Small intestine (tissue), 7 donors: ENCODE measurements at regions not wholly inside any gene's neighbourhood (a gene's known extent, or its start where the extent isn't known, plus 50 kb on each side); places are given as distances from the start of the nearest gene placed in this dataset.
"Not testable (repeated sequence)": the region's sequence is repeated elsewhere in the genome, so short reads cannot be mapped to it uniquely, and the experiment has no call there.

ENCODE experiments used
- DNase-seq, 2 donors: peaks; one replicate each; pipeline versions ENCODE4 v3.0.0 to v3.0.0-alpha.2; 2013
- FAIRE-seq: peaks from 2 replicates; lab custom pipeline; 2012; peaks lifted over from hg19 to GRCh38; lab: Jason Lieb, UNC
- H3K27ac ChIP-seq, 3 donors: one replicate each; pipeline ENCODE4 v1.5.1; 2013; ENCODE audit warnings: low read length in 2 of 3, mild to moderate bottlenecking in 2 of 3, control low read depth in 1 of 3, inconsistent platforms in 1 of 3, low read depth in 1 of 3, moderate library complexity in 1 of 3
- H3K27me3 ChIP-seq, 3 donors: one replicate each; pipeline ENCODE4 v1.6.1; 2013; ENCODE audit warnings: low read length in 3 of 3, inconsistent platforms in 1 of 3; ENCODE audit not compliant: control insufficient read depth in 3 of 3, insufficient read depth in 3 of 3
- H3K36me3 ChIP-seq, 3 donors: one replicate each; pipeline ENCODE4 v1.6.1; 2013; ENCODE audit warnings: low read length in 3 of 3, inconsistent platforms in 1 of 3, low read depth in 1 of 3, mild to moderate bottlenecking in 1 of 3, moderate library complexity in 1 of 3; ENCODE audit not compliant: control insufficient read depth in 3 of 3, insufficient read depth in 2 of 3
- H3K4me1 ChIP-seq, 3 donors: one replicate each; pipeline ENCODE4 v1.6.1; 2013; ENCODE audit warnings: low read length in 2 of 3, inconsistent platforms in 1 of 3, low read depth in 1 of 3, mild to moderate bottlenecking in 1 of 3, moderate library complexity in 1 of 3; ENCODE audit not compliant: control insufficient read depth in 3 of 3, insufficient read depth in 2 of 3
- H3K4me3 ChIP-seq, 3 donors: one replicate each; pipeline ENCODE4 v1.5.1; 2013; ENCODE audit warnings: low read length in 3 of 3, control low read depth in 1 of 3, inconsistent platforms in 1 of 3, low read depth in 1 of 3, mild to moderate bottlenecking in 1 of 3, moderate library complexity in 1 of 3
- H3K9me3 ChIP-seq, 2 donors: one replicate each; pipeline ENCODE4 v1.6.1; 2013; ENCODE audit warnings: low read depth in 1 of 2, low read length in 1 of 2; ENCODE audit not compliant: control insufficient read depth in 2 of 2, insufficient read depth in 1 of 2
- whole genome bisulfite sequencing, 3 donors: extraction: QIAGEN DNeasy Blood & Tissue Kit; methylation state at CpG; one replicate each; pipeline ENCODE4 v1.1.7; 2013; 5-methylcytosine and 5-hydroxymethylcytosine counted together
- donor health status: healthy with polysubstance abuse.
- donor health status: control.
- donor health status: control.
- donor health status: Bipolar disorder and iron deficiency.
- donor health status: healthy.

DNA sequence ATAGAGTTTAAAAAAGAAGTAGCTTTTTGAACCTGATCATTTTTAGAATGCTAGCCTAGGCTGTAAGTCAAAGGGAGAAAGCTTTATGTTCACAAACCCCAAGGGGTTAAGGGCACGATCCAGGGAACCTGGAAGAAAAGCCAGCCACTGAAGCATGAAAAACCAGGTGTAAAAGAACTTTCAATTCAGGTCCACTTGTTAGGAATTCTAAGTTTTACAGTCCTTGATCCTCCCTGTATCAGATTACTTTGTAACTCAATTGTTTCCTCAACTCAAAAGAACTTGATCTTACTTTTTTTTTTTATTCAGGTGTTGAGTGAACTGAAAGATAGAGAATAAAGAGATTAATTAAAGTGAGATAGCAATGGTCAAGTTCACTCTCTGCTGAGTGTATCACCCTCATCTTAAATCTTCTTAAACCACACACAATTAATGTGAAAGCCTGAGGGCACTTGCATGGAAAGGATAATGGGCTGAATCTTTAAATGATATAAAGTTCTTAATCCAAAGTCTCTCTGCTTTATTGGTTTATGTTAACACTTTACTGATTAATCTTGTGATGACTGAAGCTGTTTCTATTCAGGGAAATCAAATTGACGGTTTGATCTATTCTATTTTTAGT lies 672.2 kb upstream of the LRRN3 start:
- 33 to 63% (median 37%) methylated on average over 2 of the region's 2 CpGs for WGBS, 3 donors
- H3K4me3 ChIP-seq = no peak overlapping the region
- H3K27ac ChIP-seq = no peak overlapping the region
- H3K27me3 ChIP-seq = no peaks in the 10 kb centered on the region
- no peaks in the 10 kb centered on the region for H3K36me3 ChIP-seq
- DNase-seq (no peak), FAIRE-seq (no peak)
- no peaks in the 10 kb centered on the region for H3K9me3 ChIP-seq
- no peaks in the 10 kb centered on the region for H3K4me1 ChIP-seq

DNA sequence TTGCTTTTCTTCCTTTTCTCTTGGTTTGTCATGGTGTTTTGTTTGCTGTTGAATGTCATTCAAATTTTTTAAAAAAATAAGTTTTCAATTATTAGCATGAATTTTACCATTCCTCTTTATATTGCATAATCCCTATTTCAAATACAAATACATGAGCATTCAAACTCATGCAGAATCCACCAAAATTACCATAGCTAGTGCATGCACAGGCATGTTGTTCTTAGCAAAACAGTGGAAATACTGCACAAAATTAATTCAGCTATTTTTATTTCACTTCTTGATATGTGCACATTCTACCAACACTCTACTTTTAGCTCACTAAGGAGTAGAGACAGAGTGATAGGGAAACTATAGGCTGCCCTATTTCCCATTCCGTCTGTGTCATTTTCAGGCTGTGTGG lies 670.1 kb upstream of the LRRN3 start:
- Histone ChIP-seq H3K4me1 (no peaks in the 10 kb centered on the region), H3K4me3 (no peak overlapping the region), H3K9me3 (no peaks in the 10 kb centered on the region), H3K36me3 (no peaks in the 10 kb centered on the region), H3K27me3 (no peaks in the 10 kb centered on the region), H3K27ac (no peak overlapping the region)
- no peak for DNase-seq
- 76 to 97% (median 84%) methylated on average over 1 of the region's 1 CpG for WGBS, 3 donors
- FAIRE-seq = no peak

DNA sequence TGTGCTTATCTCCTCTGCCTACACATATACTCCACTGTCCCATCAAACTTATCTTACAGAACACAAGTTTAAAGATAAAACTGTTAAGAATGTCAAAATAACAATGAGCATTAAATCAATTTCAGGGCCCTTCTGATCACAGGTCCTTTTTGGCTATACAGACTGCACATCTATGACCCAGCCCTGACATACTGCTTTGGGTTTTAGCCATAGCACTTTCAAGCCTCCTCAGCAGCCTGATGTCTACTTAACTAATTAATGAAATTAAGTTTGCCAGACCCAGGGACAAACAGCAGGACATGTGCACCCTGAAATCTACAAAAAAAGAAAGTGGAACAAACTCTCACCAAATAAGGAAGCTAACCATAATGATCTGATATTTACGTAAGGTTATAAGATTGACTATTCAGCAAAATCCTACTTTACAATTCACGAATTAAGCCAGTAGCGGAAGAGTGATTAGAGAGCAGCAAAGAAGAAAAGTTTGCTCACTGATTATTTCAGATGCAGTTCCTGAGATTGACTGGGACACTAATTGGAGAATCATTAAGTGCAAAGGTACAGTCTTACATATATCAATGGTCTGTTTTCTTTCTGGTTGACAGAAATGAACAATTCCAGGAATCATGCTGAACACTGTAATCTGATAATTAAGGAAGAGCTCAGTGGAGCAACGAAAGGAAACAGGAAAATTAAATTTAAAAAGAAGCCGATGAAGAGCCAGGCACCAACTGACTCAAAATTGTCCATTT lies 669.3 kb upstream of the LRRN3 start:
- no peak for DNase-seq
- H3K9me3 ChIP-seq = no peaks in the 10 kb centered on the region
- H3K4me3 ChIP-seq = no peak overlapping the region
- no peaks in the 10 kb centered on the region for H3K4me1 ChIP-seq
- H3K27ac ChIP-seq = no peak overlapping the region
- FAIRE-seq = no peak
- no peaks in the 10 kb centered on the region for H3K27me3 ChIP-seq
- H3K36me3 ChIP-seq = no peaks in the 10 kb centered on the region
- 57 to 75% (median 69%) methylated on average over 5 of the region's 5 CpGs for WGBS, 3 donors

DNA sequence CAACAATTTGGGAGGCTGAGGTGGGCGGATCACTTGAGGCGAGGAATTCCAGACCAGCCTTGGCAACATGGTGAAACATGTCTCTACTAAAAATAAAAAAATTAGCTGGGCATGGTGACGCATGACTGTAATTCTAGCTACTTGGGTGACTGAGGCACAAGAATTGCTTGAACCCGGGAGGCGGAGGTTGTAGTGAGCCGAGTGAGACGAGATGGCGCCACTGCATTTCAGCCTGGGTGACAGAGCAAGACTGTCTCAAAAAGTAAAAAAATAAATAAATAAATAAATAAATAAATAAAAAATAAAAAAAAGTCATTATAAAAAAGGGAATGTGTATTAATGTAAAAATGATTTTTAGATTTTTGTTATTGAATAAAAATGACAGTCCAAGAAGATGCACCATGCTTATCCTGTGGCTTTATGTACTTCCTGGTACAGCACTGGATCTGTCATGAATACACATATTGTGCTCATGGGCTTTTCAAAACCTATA lies 658.8 kb upstream of the LRRN3 start:
- H3K9me3 ChIP-seq = no peaks in the 10 kb centered on the region
- no peak for FAIRE-seq
- no peaks in the 10 kb centered on the region for H3K4me1 ChIP-seq
- H3K27me3 ChIP-seq = no peaks in the 10 kb centered on the region
- no peak for DNase-seq
- H3K4me3 ChIP-seq = no peak overlapping the region
- no peak overlapping the region for H3K27ac ChIP-seq
- H3K36me3 ChIP-seq = no peaks in the 10 kb centered on the region
- WGBS, 3 donors = 95 to 97% (median 95%) methylated on average over 8 of the region's 8 CpGs

DNA sequence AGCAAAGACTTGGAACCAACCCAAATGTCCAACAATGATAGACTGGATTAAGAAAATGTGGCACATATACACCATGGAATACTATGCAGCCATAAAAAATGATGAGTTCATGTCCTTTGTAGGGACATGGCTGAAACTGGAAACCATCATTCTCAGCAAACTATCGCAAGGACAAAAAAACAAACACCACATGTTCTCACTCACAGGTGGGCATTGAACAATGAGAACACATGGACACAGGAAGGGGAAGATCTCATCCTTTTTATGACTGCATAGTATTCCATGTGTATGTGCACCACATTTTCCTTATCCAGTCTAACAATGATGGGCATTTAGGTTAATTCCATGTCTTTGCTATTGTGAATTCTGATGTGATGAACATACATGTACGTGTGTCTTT lies 652.0 kb upstream of the LRRN3 start:
- not testable (repeated sequence) for H3K4me1 ChIP-seq, H3K4me3 ChIP-seq, H3K9me3 ChIP-seq, H3K27me3 ChIP-seq, H3K27ac ChIP-seq, DNase-seq, H3K36me3 ChIP-seq, FAIRE-seq
- 93 to 97% (median 94%) methylated on average over 2 of the region's 2 CpGs for WGBS, 3 donors

DNA sequence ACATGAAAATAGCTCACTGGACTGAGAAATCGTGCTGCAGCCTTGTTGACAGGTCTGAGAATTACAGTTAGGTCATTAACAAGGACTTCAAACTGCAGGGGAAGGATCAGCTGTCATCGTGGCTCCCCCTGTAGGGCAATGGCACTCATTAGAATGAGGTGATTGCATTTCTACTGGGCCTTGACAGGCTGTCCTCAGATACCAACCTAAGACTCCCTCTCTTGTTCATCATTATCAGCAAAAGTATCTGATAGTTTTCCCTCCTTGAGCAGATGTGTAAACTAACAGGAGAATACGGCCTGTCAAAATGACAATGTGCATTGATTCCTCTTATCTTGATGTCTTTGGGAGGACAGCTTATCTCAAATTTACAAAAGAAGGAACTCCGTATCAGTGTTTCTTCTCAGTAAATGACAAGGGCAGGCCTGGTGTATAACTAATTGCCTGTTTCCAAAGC lies 648.5 kb upstream of the LRRN3 start:
- no peaks in the 10 kb centered on the region for H3K27me3 ChIP-seq
- no peak overlapping the region for H3K27ac ChIP-seq
- H3K4me1 ChIP-seq = peaks cover 0 to 3% (median 0%) of the 10 kb centered on the region in 3 donors
- peak; percentile 10 to 74 for DNase-seq
- WGBS, 3 donors = 20 to 31% (median 26%) methylated on average over 4 of the region's 4 CpGs
- H3K9me3 ChIP-seq = no peaks in the 10 kb centered on the region
- no peak for FAIRE-seq
- no peaks in the 10 kb centered on the region for H3K36me3 ChIP-seq
- H3K4me3 ChIP-seq = no peak overlapping the region

DNA sequence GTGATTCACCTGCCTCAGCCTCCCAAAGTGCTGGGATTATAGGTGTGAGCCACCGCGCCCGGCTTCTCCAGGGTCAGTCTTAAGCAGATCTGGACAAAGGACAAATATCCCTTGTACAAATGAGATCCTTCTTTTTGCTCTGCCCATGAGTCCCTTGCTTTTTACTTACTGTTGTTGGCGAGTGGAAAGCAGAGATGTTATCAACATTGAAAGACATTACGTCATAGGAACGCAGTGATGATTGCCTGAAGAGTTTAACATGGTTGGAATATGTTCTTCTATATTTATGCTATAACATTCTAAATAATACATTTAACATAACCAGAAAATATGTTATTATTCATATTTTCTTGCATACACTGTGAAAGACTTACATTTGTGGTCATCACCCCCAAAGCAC lies 644.3 kb upstream of the LRRN3 start:
- Histone ChIP-seq H3K4me1 (peaks cover 0 to 3% (median 0%) of the 10 kb centered on the region in 3 donors), H3K36me3 (no peaks in the 10 kb centered on the region), H3K27me3 (no peaks in the 10 kb centered on the region), H3K9me3 (no peaks in the 10 kb centered on the region), H3K27ac (no peak overlapping the region), H3K4me3 (no peak overlapping the region)
- no peak for DNase-seq
- 95 to 97% (median 95%) methylated on average over 6 of the region's 6 CpGs for WGBS, 3 donors
- no peak for FAIRE-seq

DNA sequence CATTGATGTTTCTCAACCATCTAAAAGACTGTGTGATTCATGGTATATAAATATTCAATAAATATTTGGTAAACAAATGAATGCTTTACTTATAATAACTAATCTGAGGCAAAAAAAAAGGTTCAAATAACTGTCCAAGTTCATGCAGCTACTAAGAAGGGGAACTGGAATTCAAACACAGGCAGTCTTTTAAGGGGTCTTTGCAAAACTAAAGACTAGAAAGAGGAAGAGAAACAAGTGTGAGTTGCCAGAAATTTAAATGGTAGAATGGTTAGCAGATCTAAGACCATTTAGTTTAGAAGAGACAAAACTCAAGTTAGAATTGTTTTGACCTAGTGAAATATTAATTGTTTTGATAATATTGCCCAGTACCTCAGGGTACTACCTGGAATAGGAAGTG lies 642.0 kb upstream of the LRRN3 start:
- Histone ChIP-seq H3K4me1 (no peaks in the 10 kb centered on the region), H3K27me3 (no peaks in the 10 kb centered on the region), H3K27ac (no peak overlapping the region), H3K9me3 (no peaks in the 10 kb centered on the region), H3K4me3 (no peak overlapping the region), H3K36me3 (no peaks in the 10 kb centered on the region)
- FAIRE-seq (no peak), DNase-seq (no peak)
